DMS79 treated with DMSO at 0.1 percent for 48 hours (cell line): ENCODE measurements at regions not wholly inside any gene's neighbourhood (a gene's known extent, or its start where the extent isn't known, plus 50 kb on each side); places are given as distances from the start of the nearest gene placed in this dataset.

Source experiments
- DNase-seq: peaks from one replicate; lab custom pipeline; 2025; lab: John Stamatoyannopoulos, UW

DNA sequence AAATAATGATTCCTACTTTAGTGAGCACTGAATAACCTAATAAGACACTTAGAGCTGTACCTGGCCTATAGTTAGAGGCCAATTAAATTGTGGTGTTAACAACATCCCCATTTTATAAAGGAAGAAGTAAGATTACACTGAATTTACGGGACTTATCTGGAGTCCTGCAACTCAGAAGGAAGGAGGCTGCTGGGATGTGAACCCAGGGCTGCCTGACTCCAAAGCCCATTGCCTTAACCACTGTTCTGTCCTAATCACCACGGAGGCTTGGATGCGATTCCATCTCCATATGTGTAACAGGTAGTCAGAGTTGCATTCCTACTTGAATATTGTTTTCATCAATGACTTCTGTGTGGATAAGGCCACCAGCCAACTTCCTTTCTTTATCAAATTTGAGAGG is 168.9 kb downstream of the SOCS6 start:
- no peak for DNase-seq

DNA sequence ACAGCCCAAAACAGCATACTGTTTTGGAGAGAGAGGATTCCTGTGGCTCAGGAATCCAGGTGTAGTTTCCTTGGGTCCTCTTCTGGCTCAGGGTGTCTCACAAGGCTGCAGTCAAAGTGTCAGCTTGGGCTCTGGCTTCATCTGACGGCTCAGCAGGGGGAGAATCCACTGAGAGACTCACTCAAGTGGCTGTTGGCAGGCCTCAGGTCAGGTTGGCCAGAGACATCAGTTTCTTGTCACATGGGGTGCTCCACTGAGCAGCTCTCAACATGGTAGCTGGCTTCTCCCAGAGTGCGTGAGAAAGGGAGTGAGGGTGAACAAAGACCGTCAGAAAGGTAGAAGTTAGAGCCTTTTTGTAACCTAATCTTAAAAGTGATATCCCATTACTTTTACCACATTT is 168.4 kb downstream of the SOCS6 start:
- no peak for DNase-seq

DNA sequence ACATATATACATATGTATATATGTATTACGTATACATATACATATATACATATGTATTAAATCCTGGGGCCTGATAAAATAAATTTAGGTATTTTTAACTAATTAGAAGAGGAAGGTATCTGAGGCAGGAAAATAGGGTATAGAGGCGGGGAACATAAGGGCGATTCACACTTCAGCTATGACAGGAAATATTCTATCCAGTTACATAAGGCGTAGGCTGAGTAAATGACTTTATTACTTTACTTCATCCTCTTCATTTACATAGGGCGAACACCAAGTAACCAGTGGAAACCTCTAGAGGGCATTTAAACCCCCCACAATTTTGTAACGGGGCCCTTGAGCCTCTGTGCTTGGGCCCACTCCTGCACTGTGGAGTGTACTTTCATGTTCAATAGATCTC is 167.5 kb downstream of the SOCS6 start:
- no peak for DNase-seq

DNA sequence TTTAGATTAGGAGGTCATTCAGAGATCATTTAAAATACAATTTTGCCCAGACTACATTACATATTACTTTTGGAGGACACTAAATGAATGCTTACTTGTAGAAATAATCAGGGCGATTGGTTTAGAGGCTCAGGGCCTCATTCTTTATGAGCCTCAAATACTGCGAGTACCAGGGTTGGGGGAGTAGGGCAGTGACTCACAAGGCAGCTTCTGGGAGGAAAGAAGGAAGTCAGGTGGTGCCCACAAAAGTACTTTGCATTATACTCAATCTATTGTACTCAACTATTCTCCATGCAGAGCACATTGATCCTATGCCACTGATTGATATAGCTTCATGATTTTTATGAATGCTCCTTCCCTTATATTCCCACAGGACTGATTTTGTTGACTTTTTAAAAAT is 166.9 kb downstream of the SOCS6 start:
- DNase-seq = no peak

DNA sequence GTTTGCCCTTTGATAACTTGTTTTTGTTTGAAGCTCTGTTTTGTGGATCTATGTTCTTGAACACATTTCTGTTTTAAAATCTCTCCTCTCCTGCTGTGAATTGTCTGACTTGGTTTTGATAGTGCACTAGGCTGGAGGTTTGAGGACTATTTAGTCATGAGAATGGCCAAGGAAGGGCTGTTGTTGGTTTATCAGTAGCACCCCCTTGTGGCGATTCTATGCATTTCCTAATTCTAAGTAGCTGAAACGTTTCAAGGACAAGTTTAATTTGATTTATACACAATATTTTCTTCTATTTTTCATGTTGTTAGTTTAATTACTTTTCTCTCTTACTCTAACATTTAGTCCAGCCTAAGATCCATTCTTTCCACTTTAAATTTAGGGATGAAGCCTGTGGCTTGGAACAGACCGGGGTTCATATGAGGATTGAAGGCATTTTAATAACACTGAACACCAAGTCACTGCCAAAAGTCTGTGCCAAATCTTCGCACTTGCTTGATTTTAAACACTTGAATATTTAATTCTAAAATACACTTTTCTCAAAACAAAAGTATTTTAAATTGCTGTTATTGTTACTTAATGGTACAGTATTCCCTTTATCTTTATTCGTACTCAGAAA is 166.0 kb downstream of the SOCS6 start:
- peak; percentile 85 for DNase-seq

DNA sequence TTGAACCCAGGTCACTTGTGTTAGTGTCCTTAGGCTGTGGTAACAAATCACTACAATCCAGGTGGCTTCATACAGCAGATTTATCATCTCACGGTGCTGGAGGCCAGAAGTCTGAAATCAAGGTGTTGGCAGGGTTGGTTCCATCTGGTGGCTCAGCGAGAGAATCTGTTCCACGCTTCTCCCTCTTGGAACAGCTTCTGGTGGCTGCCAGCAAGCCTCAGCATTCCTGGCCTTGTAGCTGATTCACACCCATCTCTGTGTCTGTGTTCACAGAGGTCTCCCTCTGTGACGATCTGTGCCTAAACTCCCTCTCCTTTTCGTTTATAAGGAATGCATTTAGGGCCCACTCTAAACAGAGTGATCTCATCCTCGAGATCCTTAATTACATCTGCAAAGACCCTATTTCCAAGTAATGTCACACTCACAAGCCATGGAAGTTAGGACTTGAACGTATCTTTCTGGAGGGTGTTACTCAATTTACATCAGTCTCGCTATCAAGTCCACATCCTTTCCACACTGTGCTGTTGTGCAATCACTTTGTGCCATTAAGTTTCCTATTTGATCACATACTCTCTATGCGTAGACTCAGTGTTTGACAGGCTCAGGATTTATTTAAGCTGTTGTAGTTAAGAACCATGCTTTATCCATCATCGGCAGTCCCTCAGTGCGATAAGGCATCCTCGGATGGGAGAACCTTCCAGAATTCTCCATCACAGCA is 164.4 kb downstream of the SOCS6 start:
- DNase-seq = no peak

DNA sequence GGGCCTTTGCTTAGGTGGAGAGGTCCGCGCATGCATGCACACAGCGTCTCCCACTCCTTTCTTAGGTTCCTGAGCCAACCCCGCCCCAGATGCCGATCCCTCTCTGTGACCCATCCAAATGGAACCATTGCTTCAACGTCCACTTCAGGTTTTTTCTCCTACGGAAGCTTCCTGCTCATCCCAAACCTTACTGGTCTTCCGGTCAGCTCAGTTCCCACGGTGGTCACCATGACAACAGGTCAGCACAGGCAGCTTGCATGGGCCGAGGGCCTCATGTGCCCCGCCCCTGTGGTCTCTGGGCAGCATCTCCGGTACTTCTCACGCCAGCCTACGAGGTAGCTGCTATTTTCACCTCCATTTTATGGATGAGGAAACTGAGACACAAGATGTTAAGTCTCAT is 163.7 kb downstream of the SOCS6 start:
- DNase-seq = no peak

DNA sequence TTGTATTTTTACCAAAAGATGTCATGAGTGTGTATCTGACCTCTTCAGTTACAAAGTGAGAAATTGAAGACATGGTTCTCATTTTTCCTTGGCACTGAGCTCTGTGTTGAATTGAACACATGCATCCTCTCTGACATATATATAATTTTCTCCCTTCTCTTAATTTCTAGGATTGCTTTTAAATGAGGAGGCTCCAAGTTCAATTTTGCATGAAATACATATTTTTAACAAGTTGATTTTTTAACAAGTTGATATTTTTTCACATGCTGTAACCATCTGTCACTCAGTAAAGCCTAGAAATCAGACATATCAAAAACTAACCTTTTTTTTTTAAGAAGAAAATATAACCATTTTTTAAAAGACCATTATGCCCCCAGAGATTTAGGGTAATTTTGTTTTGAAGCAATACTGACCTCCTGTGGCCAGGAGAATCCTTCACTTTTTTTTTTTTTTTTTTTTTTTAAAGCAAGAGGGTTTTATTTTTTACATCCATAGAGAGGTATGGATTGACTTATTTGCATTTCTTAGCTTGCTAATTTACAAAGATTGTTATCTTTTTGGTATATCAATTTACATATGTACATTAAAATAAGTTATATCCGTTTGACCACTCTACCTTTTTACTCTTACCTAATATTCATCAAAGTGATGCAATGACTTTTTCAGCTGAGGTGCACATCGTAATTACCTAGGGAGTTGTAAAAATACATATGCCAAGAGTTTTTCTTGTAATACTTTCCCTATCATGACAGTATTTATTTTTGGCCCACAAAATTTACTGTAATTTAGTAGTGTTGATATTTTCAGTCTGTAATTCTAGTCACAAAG is 161.8 kb downstream of the SOCS6 start:
- no peak for DNase-seq

DNA sequence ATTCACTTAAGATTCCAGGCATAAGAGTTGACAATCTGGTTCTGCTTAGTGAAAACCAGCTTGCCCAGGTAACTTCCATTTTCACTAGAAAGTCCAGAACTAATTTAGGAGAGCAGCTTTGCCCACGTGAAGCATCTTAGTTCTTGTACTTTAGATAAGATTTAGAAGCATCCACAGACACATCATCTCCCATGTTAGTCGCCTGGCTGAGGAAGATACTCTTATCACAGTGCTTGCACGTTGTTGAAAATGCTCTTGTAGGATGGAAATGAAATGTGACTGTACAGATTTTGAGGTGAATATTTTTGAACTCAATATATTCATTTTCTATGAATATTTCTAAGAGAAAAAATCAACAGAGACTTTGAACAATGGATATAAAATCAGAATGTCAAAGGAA is 159.7 kb downstream of the SOCS6 start:
- DNase-seq = no peak

DNA sequence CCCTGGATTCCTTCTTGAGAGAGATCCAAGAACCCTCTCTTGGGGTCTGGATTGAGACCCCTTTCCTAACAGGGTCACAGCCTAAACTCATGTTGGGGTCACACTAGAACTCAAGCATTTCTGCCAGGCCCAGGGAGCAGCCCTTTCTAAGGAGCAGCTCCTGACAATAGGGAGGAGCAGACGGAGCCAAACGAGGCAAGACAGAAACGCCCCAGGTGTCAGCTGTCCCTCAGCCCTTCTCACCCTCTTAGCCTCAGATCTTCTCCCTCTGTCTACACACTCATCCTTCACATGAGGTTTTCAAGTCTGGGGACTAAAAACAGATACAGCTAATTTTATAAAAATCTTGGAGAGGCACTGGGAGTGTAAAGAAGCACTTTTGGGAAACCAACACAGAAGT is 157.2 kb downstream of the SOCS6 start:
- no peak for DNase-seq

DNA sequence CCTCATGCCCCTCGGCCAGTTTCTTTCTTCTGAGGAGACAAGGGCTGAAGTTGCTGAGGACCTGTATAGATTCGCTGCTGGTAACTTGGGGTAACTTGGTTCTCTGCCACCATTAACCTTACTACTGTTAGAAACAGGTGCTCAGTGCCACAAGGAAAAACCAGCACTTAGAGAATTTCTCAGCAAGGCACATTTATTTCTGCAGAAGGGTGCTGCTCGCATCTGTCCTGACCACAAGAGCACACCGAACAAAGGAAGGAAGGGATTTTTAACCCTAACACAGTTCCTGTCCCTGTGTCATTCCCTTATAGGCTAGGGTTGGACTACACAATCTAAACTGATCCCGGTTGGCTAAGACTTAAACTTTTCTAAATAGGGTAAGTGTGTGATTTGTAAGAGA is 154.1 kb downstream of the SOCS6 start:
- no peak for DNase-seq

DNA sequence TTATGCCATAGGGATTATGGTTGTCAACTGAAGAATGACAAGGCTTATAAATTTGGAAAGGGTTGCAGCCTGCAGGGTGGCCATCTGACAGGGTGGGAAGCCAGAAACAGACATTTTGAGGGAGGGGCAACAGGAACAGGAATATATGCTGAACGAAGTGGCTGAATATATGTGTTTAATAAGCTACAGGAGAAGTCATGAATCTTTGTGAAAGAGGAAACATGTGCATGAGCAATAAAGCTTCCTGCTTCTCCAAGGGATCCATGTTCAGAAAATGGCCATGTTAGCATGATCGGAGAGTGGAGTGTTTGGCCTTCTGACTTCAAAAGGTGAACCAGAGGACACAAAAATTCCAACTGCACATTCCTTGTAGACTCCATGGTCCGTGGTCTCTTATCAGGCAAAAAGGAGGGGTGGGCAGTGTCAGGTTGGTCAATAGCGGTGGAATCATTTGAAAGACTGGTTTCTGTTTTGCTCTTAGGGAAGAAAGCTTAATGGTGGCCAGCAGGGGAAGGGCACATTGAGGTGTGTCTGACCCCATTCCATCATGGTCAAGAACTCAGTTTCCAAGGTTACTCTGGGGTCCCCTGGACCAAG is 144.1 kb downstream of the SOCS6 start:
- no peak for DNase-seq

DNA sequence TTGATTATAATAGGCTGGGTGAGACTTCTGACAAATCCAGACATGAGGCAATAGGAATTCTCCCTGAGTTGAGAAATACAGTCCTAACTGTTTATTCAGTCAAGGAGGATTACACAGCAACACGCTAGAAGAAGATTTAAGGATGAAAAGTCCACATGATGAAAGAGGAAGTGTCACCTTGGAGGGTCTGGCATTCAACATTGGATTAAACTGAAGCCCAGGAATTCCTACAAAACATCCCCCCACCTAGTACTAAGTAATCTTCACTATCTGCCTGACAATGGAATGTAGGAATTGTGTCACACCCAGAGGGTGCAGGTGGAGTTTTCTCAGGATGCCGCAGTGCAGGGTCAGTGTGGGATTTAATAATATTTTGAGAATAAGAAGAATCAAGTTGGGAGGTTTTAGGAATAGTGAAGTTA is 142.4 kb downstream of the SOCS6 start:
- no peak for DNase-seq

DNA sequence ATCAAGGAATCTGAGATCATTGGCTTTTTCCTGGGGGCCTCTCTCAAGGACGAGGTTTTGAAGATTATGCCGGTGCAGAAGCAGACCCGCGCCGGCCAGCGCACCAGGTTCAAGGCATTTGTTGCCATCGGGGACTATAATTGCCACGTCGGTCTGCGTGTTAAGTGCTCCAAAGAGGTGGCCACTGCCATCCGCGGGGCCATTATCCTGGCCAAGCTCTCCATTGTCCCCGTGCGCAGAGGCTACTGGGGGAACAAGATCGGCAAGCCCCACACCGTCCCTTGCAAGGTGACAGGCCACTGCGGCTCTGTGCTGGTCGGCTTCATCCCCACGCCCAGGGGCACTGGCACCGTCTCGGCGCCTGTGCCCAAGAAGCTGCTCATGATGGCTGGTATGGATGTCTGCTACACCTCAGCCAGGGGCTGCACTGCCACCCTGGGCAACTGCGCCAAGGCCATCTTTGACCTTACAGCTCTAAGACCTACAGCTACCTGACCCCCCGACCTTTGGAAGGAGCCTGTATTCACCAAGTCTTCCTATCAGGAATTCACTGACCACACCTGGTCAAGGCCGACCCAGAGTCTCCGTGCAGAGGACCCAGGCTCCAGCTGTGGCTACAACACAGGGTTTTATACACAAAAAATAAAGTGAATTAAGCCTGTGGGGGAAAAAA is 141.8 kb downstream of the SOCS6 start:
- no peak for DNase-seq

DNA sequence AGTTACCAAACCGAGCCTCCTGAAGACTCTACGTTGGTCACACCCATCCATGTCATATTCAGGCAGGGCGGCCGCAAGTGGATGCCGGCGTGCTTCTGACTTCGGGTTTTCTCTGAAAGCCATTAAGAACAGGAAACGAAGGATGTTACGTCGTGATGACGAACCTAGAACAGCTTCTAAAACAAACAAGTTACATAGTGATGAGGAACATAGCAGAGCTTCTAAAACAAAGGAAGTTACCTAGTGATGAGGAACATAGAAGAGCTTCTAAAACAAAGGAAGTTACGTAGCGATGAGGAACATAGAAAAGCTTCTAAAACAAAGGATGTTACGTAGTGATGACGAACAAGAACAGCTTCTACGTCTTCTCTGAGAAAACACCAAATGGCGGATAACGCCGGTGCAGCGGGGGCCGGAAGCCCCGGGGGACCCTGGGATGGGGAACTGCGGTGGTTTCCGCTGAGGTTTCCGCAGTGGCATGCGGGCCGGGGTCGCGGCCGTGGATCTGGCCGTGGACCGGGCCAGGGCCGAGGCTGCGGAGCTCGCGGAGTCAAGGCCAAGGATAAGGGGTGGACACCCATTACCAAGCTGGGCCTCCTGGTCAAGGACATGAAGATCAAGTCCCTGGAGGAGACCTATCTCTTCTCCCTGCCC is 141.1 kb downstream of the SOCS6 start:
- DNase-seq = no peak

DNA sequence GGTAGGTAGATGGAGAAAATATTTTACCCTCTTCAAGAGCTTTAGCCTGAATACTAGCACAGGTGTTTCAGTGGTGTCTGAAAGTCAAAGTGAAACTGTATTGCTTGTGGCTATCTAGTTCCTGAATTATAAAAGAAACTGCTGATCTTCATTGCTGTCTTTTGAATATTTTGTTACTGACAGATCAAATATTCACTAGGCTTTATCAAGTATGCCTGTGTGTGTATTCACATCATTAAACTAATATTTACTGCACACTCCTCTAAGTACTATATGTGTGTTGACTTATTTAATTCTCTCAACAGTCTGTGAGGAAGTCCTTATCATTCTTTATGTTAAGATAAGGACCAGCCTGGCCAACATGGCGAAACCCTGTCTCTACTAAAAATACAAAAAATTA is 139.6 kb downstream of the SOCS6 start:
- no peak for DNase-seq

DNA sequence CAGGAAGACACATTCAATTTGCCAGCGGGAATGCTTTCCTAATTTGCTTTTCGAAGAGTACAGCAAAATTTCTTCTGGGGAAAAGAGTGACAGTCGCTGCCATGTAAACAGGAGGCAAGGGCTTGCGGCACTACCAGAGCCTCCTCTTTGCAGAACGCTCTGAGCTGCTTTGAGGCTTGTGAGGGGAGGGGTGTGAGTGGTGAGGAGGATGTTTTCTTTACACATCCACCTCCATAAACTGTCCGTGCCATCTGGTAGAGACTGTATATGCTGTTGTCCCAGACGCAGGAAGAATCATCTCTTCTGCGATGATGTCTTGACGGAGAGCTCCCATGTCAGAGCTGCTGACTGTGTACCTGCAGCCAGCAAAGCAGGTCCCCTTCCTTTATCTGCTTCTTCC is 138.0 kb downstream of the SOCS6 start:
- no peak for DNase-seq

DNA sequence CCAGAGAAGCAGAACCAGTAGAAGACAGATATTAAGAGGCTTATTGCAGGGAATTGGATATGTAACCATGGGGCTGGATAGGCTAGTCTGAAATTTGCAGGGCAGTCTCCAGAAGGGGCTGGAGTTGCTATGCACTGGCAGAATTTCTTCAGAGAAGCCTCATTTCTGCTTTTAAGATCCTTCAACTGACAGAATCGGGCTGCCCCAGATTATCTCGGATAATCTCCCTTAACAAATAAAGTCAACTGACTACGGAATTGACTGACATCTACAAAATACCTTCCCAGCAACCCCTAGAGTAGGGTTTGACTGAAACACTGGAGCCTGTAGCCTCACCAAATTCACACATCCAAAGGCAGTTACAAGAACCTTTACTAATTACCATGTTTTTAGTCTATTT is 136.4 kb downstream of the SOCS6 start:
- DNase-seq = no peak

DNA sequence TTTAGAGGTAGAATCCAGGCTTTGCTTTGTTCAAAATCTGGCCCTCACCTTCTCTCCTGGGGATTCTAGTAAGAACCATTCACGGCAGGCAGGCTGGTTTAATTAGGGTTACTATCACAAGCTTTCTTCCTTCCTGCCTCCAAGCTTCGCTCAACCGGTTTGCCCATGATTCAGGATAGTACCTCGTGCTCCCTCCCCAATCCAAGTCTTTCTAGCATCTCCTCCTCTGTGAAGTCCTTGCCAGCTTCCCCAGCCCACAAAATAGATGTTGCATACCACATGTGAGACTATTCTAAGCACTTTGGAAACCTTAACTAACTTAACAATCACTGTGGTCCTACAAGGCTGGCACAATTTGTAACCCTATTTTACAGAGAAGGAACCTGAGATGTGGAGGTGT is 135.1 kb downstream of the SOCS6 start:
- no peak for DNase-seq

DNA sequence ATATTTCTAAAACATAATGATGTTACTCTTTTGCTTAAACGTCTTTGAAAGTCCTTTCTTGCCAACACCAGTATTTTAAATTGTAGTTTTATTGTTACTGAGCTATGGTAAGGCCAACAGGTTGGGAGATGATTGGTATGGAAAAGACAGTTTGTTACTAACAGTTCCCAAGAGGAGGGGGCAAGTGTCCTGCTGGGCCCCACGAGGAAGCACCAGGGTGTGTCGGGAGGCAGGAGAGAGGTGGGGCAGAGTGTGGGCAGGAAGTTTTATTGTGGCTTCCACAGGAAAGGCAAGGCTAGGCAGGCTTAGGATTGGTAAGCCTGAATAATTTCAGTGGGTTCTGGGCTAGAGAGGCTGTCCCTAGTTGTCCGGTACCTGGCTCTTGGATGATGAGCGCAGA is 134.3 kb downstream of the SOCS6 start:
- no peak for DNase-seq

DNA sequence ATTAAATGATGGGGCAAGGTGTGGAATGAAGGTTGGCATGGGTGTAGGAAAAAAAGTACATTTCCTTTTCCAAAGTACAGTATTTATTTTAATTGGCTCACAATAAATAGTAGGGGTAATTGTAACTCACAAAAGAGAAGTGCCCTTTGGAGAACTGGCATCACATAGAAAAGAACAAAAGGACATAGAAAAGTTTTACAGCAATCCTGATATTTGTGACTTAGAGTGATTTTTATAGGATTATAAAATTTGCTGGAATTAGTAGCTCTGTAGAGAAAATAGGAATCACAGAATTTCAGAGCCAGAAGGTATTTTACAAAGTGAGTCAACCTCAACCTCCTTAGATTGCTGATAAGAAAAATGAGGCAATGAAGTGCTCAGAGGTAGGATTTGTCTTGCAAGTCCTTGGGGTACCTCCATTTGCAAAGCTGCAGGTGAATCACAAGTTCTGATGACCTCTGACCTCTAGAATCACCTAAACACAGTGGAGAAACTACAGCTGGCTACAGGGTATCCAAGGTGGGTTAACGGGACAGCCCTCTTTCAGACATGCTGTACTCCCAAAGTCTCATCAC is 133.6 kb downstream of the SOCS6 start:
- DNase-seq = no peak
